ENCODE measurements at regions not wholly inside any gene's neighbourhood (a gene's known extent, or its start where the extent isn't known, plus 50 kb on each side); places are given as distances from the start of the nearest gene placed in this dataset.
"Not testable (repeated sequence)": the region's sequence is repeated elsewhere in the genome, so short reads cannot be mapped to it uniquely, and the experiment has no call there.

- no peaks in the 10 kb centered on the region for H3K27me3 ChIP-seq (ENCODE audit: control insufficient read depth in 1 of 2, insufficient read depth in 2 of 2, low read length in 2 of 2)
Measured at GRCh38 chr5:88643315-88643714, 239.7 kb downstream of the MEF2C start.

GRCh38 chr5:88634014-88634413 is 249.0 kb downstream of the MEF2C start:
- no peaks in the 10 kb centered on the region for H3K27me3 ChIP-seq (ENCODE audit: control insufficient read depth in 1 of 2, insufficient read depth in 2 of 2, low read length in 2 of 2)
- no peaks in the 10 kb centered on the region for H3K36me3 ChIP-seq (ENCODE audit: control insufficient read depth in 2 of 2, insufficient read depth in 2 of 2, low read length in 1 of 2)
- no peaks in the 10 kb centered on the region for H3K9me3 ChIP-seq (ENCODE audit: control insufficient read depth in 2 of 2, insufficient read depth in 1 of 2, low read depth in 1 of 2, low read length in 1 of 2)
- 39 to 42% methylated on average over 2 of the region's 2 CpGs for WGBS, 2 donors
- H3K27ac ChIP-seq (ENCODE audit: low read depth in 2 of 2, low read length in 1 of 2): no peak overlapping the region
- no peaks in the 10 kb centered on the region for H3K4me1 ChIP-seq (ENCODE audit: control insufficient read depth in 2 of 2, insufficient read depth in 2 of 2, low read length in 1 of 2)
- no peak overlapping the region for H3K4me3 ChIP-seq (ENCODE audit: low read depth in 1 of 2, low read length in 2 of 2)

More at GRCh38 chr5:88643315-88643714, 239.7 kb downstream of the MEF2C start:
- H3K36me3 ChIP-seq (ENCODE audit: control insufficient read depth in 2 of 2, insufficient read depth in 2 of 2, low read length in 1 of 2): no peaks in the 10 kb centered on the region
- H3K27ac ChIP-seq (ENCODE audit: low read depth in 2 of 2, low read length in 1 of 2): no peak overlapping the region
- no peaks in the 10 kb centered on the region for H3K4me1 ChIP-seq (ENCODE audit: control insufficient read depth in 2 of 2, insufficient read depth in 2 of 2, low read length in 1 of 2)
- no peak overlapping the region for H3K4me3 ChIP-seq (ENCODE audit: low read depth in 1 of 2, low read length in 2 of 2)
- no peaks in the 10 kb centered on the region for H3K9me3 ChIP-seq (ENCODE audit: control insufficient read depth in 2 of 2, insufficient read depth in 1 of 2, low read depth in 1 of 2, low read length in 1 of 2)

GRCh38 chr5:88622890-88623289 is 260.1 kb downstream of the MEF2C start:
- H3K4me3 ChIP-seq (ENCODE audit: low read depth in 1 of 2, low read length in 2 of 2); H3K27me3 ChIP-seq (ENCODE audit: control insufficient read depth in 1 of 2, insufficient read depth in 2 of 2, low read length in 2 of 2); H3K36me3 ChIP-seq (ENCODE audit: control insufficient read depth in 2 of 2, insufficient read depth in 2 of 2, low read length in 1 of 2); H3K9me3 ChIP-seq (ENCODE audit: control insufficient read depth in 2 of 2, insufficient read depth in 1 of 2, low read depth in 1 of 2, low read length in 1 of 2); H3K4me1 ChIP-seq (ENCODE audit: control insufficient read depth in 2 of 2, insufficient read depth in 2 of 2, low read length in 1 of 2); H3K27ac ChIP-seq (ENCODE audit: low read depth in 2 of 2, low read length in 1 of 2): not testable (repeated sequence)
- WGBS, 2 donors: 85 to 91% methylated on average over 5 of the region's 5 CpGs

- not testable (repeated sequence) for H3K4me3 ChIP-seq (ENCODE audit: low read depth in 1 of 2, low read length in 2 of 2); H3K27ac ChIP-seq (ENCODE audit: low read depth in 2 of 2, low read length in 1 of 2); H3K9me3 ChIP-seq (ENCODE audit: control insufficient read depth in 2 of 2, insufficient read depth in 1 of 2, low read depth in 1 of 2, low read length in 1 of 2); H3K4me1 ChIP-seq (ENCODE audit: control insufficient read depth in 2 of 2, insufficient read depth in 2 of 2, low read length in 1 of 2); H3K36me3 ChIP-seq (ENCODE audit: control insufficient read depth in 2 of 2, insufficient read depth in 2 of 2, low read length in 1 of 2); H3K27me3 ChIP-seq (ENCODE audit: control insufficient read depth in 1 of 2, insufficient read depth in 2 of 2, low read length in 2 of 2)
- WGBS, 2 donors: 97 to 100% methylated on average over 7 to 21 of the region's 32 CpGs
Measured at GRCh38 chr5:88615767-88616166, 267.2 kb downstream of the MEF2C start.

GRCh38 chr5:88613051-88613450 is 269.9 kb downstream of the MEF2C start:
- no peaks in the 10 kb centered on the region for H3K36me3 ChIP-seq (ENCODE audit: control insufficient read depth in 2 of 2, insufficient read depth in 2 of 2, low read length in 1 of 2)
- no peaks in the 10 kb centered on the region for H3K27me3 ChIP-seq (ENCODE audit: control insufficient read depth in 1 of 2, insufficient read depth in 2 of 2, low read length in 2 of 2)
- no peak overlapping the region for H3K27ac ChIP-seq (ENCODE audit: low read depth in 2 of 2, low read length in 1 of 2)
- no peaks in the 10 kb centered on the region for H3K9me3 ChIP-seq (ENCODE audit: control insufficient read depth in 2 of 2, insufficient read depth in 1 of 2, low read depth in 1 of 2, low read length in 1 of 2)
- no peak overlapping the region for H3K4me3 ChIP-seq (ENCODE audit: low read depth in 1 of 2, low read length in 2 of 2)
- no peaks in the 10 kb centered on the region for H3K4me1 ChIP-seq (ENCODE audit: control insufficient read depth in 2 of 2, insufficient read depth in 2 of 2, low read length in 1 of 2)

- no peaks in the 10 kb centered on the region for H3K36me3 ChIP-seq (ENCODE audit: control insufficient read depth in 2 of 2, insufficient read depth in 2 of 2, low read length in 1 of 2)
- no peak overlapping the region for H3K27ac ChIP-seq (ENCODE audit: low read depth in 2 of 2, low read length in 1 of 2)
- WGBS, 2 donors: 75 to 78% methylated on average over 3 of the region's 3 CpGs
- no peaks in the 10 kb centered on the region for H3K4me1 ChIP-seq (ENCODE audit: control insufficient read depth in 2 of 2, insufficient read depth in 2 of 2, low read length in 1 of 2)
- H3K9me3 ChIP-seq (ENCODE audit: control insufficient read depth in 2 of 2, insufficient read depth in 1 of 2, low read depth in 1 of 2, low read length in 1 of 2): no peaks in the 10 kb centered on the region
- H3K27me3 ChIP-seq (ENCODE audit: control insufficient read depth in 1 of 2, insufficient read depth in 2 of 2, low read length in 2 of 2): no peaks in the 10 kb centered on the region
- H3K4me3 ChIP-seq (ENCODE audit: low read depth in 1 of 2, low read length in 2 of 2): no peak overlapping the region
Measured at GRCh38 chr5:88610586-88610985, 272.4 kb downstream of the MEF2C start.

- Histone ChIP-seq H3K27ac (ENCODE audit: low read depth in 2 of 2, low read length in 1 of 2) (no peak overlapping the region), H3K36me3 (ENCODE audit: control insufficient read depth in 2 of 2, insufficient read depth in 2 of 2, low read length in 1 of 2) (no peaks in the 10 kb centered on the region), H3K4me1 (ENCODE audit: control insufficient read depth in 2 of 2, insufficient read depth in 2 of 2, low read length in 1 of 2) (no peaks in the 10 kb centered on the region), H3K27me3 (ENCODE audit: control insufficient read depth in 1 of 2, insufficient read depth in 2 of 2, low read length in 2 of 2) (no peaks in the 10 kb centered on the region), H3K4me3 (ENCODE audit: low read depth in 1 of 2, low read length in 2 of 2) (no peak overlapping the region), H3K9me3 (ENCODE audit: control insufficient read depth in 2 of 2, insufficient read depth in 1 of 2, low read depth in 1 of 2, low read length in 1 of 2) (peaks cover 0 to 3% of the 10 kb centered on the region in 2 donors)
- 66 to 67% methylated on average over 1 of the region's 1 CpG for WGBS, 2 donors
Measured at GRCh38 chr5:88607492-88607891, 275.5 kb downstream of the MEF2C start.

- H3K4me1 ChIP-seq (ENCODE audit: control insufficient read depth in 2 of 2, insufficient read depth in 2 of 2, low read length in 1 of 2): no peaks in the 10 kb centered on the region
- H3K36me3 ChIP-seq (ENCODE audit: control insufficient read depth in 2 of 2, insufficient read depth in 2 of 2, low read length in 1 of 2): no peaks in the 10 kb centered on the region
- H3K4me3 ChIP-seq (ENCODE audit: low read depth in 1 of 2, low read length in 2 of 2): no peak overlapping the region
- H3K27me3 ChIP-seq (ENCODE audit: control insufficient read depth in 1 of 2, insufficient read depth in 2 of 2, low read length in 2 of 2): no peaks in the 10 kb centered on the region
- peaks cover 0 to 3% of the 10 kb centered on the region in 2 donors for H3K9me3 ChIP-seq (ENCODE audit: control insufficient read depth in 2 of 2, insufficient read depth in 1 of 2, low read depth in 1 of 2, low read length in 1 of 2)
- WGBS, 2 donors: 78 to 80% methylated on average over 5 of the region's 5 CpGs
- no peak overlapping the region for H3K27ac ChIP-seq (ENCODE audit: low read depth in 2 of 2, low read length in 1 of 2)
Measured at GRCh38 chr5:88606626-88607025, 276.4 kb downstream of the MEF2C start.

- Histone ChIP-seq H3K4me1 (ENCODE audit: control insufficient read depth in 2 of 2, insufficient read depth in 2 of 2, low read length in 1 of 2) (no peaks in the 10 kb centered on the region), H3K9me3 (ENCODE audit: control insufficient read depth in 2 of 2, insufficient read depth in 1 of 2, low read depth in 1 of 2, low read length in 1 of 2) (peaks cover 0 to 3% of the 10 kb centered on the region in 2 donors), H3K36me3 (ENCODE audit: control insufficient read depth in 2 of 2, insufficient read depth in 2 of 2, low read length in 1 of 2) (no peaks in the 10 kb centered on the region), H3K4me3 (ENCODE audit: low read depth in 1 of 2, low read length in 2 of 2) (no peak overlapping the region), H3K27ac (ENCODE audit: low read depth in 2 of 2, low read length in 1 of 2) (no peak overlapping the region), H3K27me3 (ENCODE audit: control insufficient read depth in 1 of 2, insufficient read depth in 2 of 2, low read length in 2 of 2) (no peaks in the 10 kb centered on the region)
- WGBS, 2 donors: 69 to 72% methylated on average over 1 of the region's 1 CpG
Measured at GRCh38 chr5:88606173-88606572, 276.8 kb downstream of the MEF2C start.

GRCh38 chr5:88602584-88602983 is 280.4 kb downstream of the MEF2C start:
- peaks cover 0 to 3% of the 10 kb centered on the region in 2 donors for H3K9me3 ChIP-seq (ENCODE audit: control insufficient read depth in 2 of 2, insufficient read depth in 1 of 2, low read depth in 1 of 2, low read length in 1 of 2)
- no peak overlapping the region for H3K4me3 ChIP-seq (ENCODE audit: low read depth in 1 of 2, low read length in 2 of 2)
- H3K27ac ChIP-seq (ENCODE audit: low read depth in 2 of 2, low read length in 1 of 2): no peak overlapping the region
- H3K36me3 ChIP-seq (ENCODE audit: control insufficient read depth in 2 of 2, insufficient read depth in 2 of 2, low read length in 1 of 2): no peaks in the 10 kb centered on the region
- H3K27me3 ChIP-seq (ENCODE audit: control insufficient read depth in 1 of 2, insufficient read depth in 2 of 2, low read length in 2 of 2): no peaks in the 10 kb centered on the region
- WGBS, 2 donors: 91 to 92% methylated on average over 22 of the region's 22 CpGs
- no peaks in the 10 kb centered on the region for H3K4me1 ChIP-seq (ENCODE audit: control insufficient read depth in 2 of 2, insufficient read depth in 2 of 2, low read length in 1 of 2)

Measured in esophagus (tissue), 2 donors.